ACHN (cell line): ENCODE measurements at regions not wholly inside any gene's neighbourhood (a gene's known extent, or its start where the extent isn't known, plus 50 kb on each side); places are given as distances from the start of the nearest gene placed in this dataset.

Experiments used
- DNase-seq: peaks from one replicate; pipeline ENCODE4 v3.0.0-alpha.2; 2015
- in situ Hi-C: cut with HindIII; loops from 2 replicates; pipeline ENCODE4 v1.10.0; 2017; ENCODE audit warnings: low sequenced_read_pairs, low pct_ligation_motif_present, low pct_unique_long_range_greater_than_20kb

DNA sequence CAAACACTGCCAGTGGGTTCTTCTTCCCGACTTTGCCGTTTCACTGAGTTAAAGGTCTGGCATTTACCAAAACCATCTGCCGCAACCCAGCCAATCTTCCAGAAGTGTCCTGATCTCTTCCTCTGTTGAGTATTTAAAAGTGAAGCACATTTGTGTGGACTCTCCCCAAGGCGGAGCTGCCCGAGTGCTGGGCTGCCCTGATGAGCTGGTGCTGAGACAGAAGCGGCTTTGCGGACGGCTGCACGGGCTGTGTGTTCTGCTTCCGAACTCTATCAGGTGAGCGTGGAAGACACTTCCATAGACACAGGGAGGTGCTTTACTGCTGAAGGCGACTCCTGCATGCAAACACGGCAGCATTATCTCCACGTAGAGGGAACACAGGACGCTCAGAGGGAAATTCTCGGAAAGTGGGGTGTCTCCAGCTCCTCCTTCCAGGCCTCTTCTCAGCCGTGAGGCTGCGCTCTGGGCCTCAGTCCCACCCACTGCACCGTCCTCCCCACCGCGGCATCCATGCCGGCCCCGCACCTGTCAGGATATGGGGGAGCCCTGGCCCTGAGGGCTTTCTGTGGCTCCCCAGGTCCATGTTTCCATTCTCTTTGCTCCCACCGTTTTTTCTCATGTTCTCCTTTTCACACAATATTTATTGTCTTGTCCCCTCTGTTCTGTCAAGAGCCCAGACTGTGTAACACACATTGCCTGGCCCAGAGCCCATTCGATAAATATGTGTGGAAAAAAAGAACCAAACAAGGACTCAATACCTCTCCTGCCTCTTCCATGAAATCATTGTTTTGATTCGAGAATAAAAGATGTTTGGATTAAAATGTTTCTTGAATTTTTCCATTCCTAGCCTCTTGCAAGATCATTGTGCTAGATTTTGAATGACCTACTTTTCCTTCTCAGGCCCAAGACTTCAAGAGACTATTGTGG is 205.1 kb downstream of the DLL1 start:
- in situ Hi-C loops = no loop called here
- no peak for DNase-seq

GRCh38 chr6:170084166-170084730 is 206.6 kb downstream of the DLL1 start:
- in situ Hi-C loops = no loop called here
- DNase-seq = no peak

DNA sequence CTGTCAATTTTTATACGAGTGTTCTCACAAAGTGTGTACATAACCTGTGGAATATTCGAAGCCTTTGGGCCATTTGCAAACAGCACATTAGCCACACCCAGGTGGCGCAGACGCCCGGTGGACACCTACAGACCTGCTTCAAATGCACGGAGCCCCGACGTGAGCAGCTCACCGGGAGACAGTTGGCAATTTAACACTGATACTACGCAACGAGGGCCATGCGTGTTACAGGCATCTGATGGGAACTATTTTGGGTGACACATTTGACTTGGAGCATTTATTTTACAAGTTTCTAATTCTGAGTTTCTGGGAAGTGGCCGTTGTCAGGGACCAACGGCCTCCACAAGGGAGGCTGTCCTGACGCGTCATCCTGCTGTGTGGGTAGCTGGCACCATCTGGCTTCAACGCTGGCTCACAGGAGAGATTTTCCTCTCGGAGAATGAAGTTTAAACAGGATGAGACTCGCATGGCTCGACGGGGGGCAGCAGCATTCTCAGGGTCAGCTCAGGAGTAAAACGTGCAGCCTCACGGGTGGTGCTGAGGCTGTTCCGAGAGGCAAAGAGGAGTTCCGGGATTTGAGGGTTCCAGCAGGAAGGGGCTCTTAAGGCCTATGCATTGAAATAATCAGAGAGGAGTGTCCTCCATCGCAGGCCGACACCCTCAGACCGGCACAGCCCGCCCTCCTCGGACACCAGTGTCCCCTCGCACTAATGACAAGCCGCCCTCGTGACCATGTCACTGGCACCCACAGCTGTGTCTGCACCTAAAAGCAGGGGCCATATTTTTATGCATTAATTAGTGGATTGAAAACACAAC is 207.4 kb downstream of the DLL1 start:
- DNase-seq = no peak
- in situ Hi-C loops = no loop called here

DNA sequence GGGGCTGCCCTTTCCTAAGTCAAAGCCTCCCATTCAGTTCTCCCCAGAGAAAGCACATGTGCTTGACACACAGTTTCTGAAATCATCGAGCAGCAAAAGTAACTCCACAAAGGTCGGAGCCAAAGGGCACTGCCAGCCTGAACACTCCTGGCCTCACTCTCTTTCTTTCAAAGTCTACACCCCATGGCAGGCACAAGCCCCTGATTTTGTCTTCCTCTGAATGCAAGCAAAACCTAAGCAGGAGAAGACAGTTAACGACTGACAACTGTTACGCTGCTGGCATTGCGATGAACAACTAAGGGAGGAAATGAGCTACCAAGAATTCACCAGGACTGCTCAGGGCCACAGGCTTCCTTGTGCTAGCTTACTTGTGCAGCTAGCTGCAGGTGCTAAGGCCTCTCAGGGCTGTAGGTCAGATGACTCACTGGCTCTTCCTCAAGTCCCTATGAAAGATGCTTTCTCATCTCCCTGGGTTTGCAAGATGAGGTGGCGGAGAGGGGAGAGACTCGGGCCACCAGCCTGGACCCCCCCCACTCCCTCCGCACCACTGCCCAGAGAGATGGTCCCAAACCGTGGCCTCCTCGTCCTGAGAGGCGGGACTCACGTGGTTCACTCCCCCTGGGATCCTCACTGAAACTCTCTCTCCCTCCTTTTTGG is 208.2 kb downstream of the DLL1 start:
- in situ Hi-C loops = no loop called here
- DNase-seq = no peak

GRCh38 chr6:170082067-170082466 is 208.8 kb downstream of the DLL1 start:
- in situ Hi-C loops = no loop called here
- no peak for DNase-seq

DNA sequence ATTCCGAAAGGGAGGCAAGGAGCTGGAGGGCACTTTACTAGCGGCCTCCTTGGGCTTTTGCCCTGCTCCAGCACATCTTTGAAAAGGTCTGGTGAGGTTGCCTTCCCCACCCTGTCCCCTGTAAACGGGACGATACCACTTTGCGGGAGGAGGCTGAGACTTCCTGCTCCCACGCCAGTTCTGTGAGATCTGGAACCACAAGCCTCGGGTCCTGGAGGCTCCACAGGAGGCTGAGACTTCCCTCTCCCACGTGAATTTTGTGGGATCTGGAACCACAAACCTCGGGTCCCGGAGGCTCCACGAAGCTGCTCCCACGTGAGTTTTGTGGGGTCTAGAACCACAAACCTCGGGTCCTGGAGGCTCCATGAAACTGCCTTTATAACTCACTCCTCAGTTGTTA is 209.3 kb downstream of the DLL1 start:
- in situ Hi-C loops = no loop called here
- DNase-seq = no peak

DNA sequence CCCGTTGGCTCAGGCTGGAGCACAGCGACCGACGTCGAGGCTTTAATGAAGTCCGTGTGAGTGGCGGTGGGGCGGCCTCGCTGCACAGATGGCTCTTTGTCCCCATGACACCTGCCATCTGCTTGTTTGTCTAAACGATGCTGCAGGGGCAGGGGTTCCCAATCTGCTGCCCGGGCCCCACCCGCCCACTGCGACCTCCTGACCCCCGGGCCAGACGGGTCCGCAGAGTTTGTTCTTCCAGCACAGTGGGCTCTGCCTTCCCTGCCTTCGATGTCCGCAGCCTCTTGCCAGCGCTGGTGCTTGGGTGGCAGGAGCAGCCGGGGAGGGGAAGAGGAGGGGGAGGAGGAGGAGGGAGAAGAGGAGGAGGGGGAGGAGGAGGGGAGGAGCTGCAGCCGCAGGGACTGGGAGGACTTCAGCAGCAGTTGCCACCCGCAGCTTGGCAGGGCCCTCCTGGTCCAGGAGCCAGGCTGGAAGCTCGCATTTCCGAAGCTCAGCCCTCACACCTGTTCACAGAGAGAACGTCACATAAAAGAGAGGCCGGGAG is 210.0 kb downstream of the DLL1 start:
- in situ Hi-C loops = no loop called here
- no peak for DNase-seq

- in situ Hi-C loops = no loop called here
- DNase-seq = no peak
These were observed 210.6 kb downstream of the DLL1 start for GRCh38 chr6:170080169-170080827.

- in situ Hi-C loops = no loop called here
- no peak for DNase-seq
These were observed 214.3 kb downstream of the DLL1 start for GRCh38 chr6:170076466-170077165.

GRCh38 chr6:170075659-170076223 is 215.1 kb downstream of the DLL1 start:
- DNase-seq = no peak
- in situ Hi-C loops = no loop called here

GRCh38 chr6:170074907-170075306 is 216.0 kb downstream of the DLL1 start:
- no peak for DNase-seq
- in situ Hi-C loops = no loop called here

DNA sequence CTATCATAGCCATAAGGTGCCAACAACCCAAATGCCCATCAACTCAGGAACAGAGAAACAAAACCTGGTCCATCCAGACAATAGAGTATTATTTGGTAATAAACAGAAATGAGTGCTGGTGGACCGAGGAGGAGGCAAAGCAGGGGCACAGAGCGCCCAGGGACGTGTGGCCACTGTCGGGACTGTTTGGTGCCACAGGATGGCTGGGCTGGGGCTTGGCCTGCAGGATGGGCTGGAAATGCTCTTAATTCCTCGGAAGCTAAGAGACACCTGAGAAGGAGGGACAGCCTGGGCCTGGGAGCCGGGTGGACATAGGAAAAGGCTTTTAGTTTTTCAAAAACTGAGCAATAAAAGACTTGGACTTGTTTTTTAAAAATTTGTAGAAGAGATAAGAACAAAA is 216.4 kb downstream of the DLL1 start:
- in situ Hi-C loops = no loop called here
- DNase-seq = no peak

DNA sequence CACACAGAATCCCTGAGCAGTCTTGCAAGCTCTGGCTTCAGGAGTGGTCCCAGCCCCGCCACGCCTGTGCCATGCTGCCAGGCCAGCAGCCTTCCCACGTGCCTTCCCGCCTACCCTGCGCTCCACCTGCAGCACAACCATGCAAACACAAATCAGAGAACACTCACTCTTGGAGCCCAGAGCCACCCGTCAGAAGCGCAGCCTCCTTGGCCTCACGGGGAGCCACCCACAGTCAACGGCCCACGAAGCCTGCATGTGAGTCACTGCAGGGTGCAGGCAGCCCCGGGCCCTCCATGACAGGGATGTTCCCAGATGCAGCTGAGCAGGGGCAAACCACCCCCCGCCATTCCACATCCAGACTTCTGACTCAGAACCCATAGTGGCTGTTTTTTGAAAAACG is 217.0 kb downstream of the DLL1 start:
- DNase-seq = no peak
- in situ Hi-C loops = no loop called here

- in situ Hi-C loops = no loop called here
- DNase-seq = no peak
These were observed 218.6 kb downstream of the DLL1 start for GRCh38 chr6:170072246-170072645.

- in situ Hi-C loops = no loop called here
- no peak for DNase-seq
These were observed 221.3 kb downstream of the DLL1 start for GRCh38 chr6:170069611-170070010.

DNA sequence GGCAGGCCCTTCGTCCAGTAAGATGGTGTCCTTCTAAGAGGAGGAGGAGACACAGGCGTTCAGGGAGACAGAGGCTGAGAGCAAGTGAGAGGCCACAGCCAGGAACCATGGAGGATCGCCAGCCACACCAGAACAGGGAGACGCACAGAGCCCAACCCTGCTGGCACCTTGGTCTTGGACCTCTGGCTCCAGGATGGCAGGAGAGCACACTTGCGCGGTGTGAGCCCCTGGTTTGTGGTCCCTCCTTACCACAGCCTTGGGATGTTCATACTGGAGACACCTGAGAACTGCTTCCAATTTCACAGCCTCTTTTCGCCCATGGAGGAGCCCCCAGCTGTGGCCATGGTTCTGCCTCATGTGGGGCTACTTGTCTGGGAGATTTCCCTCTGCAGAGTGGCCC is 222.4 kb downstream of the DLL1 start:
- in situ Hi-C loops = no loop called here
- DNase-seq = no peak

DNA sequence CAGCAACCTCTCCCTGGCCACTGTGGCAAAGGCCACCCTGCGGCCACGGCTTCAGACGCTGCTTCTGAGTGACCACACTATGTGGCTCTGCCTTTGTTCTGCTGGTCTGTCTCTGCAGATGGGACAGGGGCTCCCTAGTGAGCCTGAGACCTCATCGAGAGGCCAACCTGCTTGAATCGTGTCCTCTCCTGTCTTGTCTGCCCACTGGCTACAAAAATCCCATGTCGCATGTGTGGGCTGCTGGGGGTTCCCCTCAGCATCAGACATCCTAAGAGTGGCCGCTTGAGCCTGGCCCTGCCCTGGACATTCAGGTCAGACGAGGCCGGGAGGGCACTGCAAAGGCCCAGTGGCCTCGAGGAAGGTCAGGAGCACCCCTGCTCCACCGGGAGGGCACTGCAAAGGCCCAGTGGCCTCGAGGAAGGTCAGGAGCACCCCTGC is 222.9 kb downstream of the DLL1 start:
- in situ Hi-C loops = no loop called here

More for the DNA sequence above, 222.9 kb downstream of the DLL1 start:
- no peak for DNase-seq
